Activated CD4-positive, CD25-positive, alpha-beta regulatory T cell treated with anti-CD3 and anti-CD28 coated beads, Interleukin-2, amount 50 U/mL, for 24 hours (primary cell): ENCODE measurements at regions not wholly inside any gene's neighbourhood (a gene's known extent, or its start where the extent isn't known, plus 50 kb on each side); places are given as distances from the start of the nearest gene placed in this dataset.
"Not testable (repeated sequence)": the region's sequence is repeated elsewhere in the genome, so short reads cannot be mapped to it uniquely, and the experiment has no call there.

Source experiments
- ATAC-seq, 2 donors: fragments of 150-1000 bp; cut with Tn5 transposase; one replicate each; pipeline ENCODE4 v1.10.0; 2021; ENCODE audit warnings: mild to moderate bottlenecking in 1 of 2, moderate library complexity in 1 of 2

DNA sequence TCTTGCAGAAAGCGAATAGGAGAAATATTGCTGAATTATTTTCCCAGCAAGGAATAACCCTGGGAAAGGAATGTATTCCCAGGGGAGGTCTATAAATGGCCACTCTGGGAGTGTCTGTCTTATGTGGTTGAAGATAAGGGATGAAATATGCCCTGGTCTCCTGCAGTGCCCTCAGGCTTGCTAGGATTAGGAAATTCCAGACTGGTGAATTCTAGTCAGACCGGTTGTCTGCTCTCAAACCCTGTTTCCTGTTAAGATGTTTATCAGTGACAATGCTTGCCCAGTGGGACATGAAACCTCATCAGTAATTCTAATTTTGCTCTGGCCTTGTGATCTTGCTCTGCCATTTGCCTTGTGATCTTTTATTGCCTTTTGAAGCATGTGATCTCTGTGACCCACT is 148.2 kb upstream of the CHODL start:
- ATAC-seq, result not testable (repeated sequence)

- ATAC-seq, result no peak
These were observed 154.8 kb upstream of the CHODL start for GRCh38 chr21:18089786-18090185.

GRCh38 chr21:18070392-18070791 is 174.2 kb upstream of the CHODL start:
- ATAC-seq, result no peak

GRCh38 chr21:18069875-18070274 is 174.8 kb upstream of the CHODL start:
- no peak for ATAC-seq

DNA sequence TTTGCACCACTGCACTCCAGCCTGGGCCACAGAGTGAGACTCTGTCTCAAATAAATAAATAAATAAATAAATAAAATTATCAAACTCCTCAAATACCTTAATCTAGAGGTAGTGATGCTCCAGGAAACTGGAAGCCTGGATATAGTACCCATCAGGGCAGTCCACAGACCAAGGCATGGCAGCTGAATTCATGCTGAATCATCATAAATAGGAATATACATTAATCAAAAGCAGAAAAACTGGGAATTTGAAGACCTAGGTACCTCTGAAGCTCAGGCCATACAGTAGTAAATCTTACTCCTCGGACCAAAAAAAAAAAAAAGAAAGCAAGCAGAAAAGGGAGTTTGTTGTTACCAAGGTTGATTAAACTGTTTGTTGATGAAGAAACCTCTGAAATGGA is 184.2 kb upstream of the CHODL start:
- no peak for ATAC-seq

DNA sequence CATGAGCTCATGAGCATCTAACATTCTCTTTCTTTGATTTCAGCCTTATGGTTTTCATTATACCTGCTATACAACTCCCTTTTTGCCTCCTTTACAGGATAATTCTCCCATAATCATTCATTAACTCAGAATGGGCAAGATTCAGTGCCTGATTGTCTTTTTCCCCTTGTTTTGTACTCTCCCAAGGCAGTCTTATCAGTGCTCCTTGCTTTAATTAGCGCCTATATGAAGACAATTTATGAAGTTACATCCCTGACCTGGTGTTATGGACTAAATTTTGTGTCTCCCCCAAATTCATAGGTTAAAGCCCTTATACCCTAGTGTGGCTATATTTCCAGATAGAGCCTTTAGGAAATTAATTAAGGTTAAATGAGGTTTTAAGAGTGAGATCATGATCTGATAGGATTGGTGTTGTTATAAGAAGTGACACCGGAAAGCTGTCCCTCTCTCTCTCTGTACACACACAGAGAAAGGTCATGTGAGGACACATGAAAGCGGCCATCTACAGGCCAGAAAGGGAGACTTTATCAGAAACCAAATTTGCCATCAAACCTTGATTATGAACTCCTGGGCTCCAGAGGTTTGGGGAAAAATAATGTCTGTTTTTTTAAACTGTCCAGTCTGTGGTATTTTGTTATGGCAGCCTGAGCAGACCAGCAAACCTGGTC is 185.8 kb upstream of the CHODL start:
- no peak for ATAC-seq

DNA sequence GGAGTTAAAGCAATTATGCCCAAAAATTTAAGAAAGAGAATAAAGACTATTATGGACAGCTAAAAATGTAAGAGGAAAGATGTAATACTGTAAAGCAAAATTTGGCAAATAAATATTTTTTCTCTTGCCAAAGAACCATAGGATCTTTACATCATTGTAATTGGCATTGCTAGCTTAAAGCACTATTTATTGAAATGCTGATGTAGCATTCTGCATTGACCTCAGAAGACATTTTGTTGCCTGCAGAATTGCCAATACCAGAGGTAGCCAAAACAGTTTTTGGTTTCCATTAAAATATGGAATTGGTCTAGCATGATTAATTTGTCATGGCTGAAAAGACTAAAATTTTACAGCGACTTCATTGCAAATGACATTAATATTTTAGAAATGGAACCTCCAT is 191.5 kb upstream of the CHODL start:
- no peak for ATAC-seq

- no peak for ATAC-seq
These were observed 195.2 kb upstream of the CHODL start for GRCh38 chr21:18049461-18049860.

GRCh38 chr21:18041012-18041411 is 203.6 kb upstream of the CHODL start:
- no peak for ATAC-seq

- peak; percentile 41 to 69 for ATAC-seq
These were observed 211.1 kb upstream of the C21orf91 start for GRCh38 chr21:18030248-18030647.

- no peak for ATAC-seq
These were observed 207.2 kb upstream of the C21orf91 start for GRCh38 chr21:18026359-18026758.

GRCh38 chr21:18023711-18024110 is 204.6 kb upstream of the C21orf91 start:
- ATAC-seq, result no peak

- ATAC-seq, result no peak
These were observed 204.0 kb upstream of the C21orf91 start for GRCh38 chr21:18023157-18023556.

DNA sequence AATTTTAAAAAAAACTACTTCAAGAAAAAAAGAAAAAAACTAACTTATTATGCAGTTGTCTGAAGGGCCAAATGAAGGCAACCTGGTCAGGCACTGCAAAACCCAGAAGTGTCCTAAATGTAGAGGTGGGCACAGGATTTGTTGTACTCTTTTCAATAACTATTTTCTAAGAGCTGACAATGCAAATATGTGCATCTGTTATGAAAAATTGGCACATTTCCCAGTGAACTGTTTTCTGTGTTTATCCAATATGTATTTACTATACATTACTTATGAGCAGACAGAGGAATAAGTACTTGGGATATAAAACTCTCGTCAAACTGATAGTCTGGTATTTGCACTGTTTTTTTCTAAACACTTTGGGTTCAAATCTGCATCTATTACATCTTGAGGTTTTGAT is 188.0 kb upstream of the C21orf91 start:
- ATAC-seq, result no peak

GRCh38 chr21:18006691-18007090 is 187.5 kb upstream of the C21orf91 start:
- no peak for ATAC-seq

- ATAC-seq, result no peak
These were observed 183.2 kb upstream of the C21orf91 start for GRCh38 chr21:18002393-18002792.

DNA sequence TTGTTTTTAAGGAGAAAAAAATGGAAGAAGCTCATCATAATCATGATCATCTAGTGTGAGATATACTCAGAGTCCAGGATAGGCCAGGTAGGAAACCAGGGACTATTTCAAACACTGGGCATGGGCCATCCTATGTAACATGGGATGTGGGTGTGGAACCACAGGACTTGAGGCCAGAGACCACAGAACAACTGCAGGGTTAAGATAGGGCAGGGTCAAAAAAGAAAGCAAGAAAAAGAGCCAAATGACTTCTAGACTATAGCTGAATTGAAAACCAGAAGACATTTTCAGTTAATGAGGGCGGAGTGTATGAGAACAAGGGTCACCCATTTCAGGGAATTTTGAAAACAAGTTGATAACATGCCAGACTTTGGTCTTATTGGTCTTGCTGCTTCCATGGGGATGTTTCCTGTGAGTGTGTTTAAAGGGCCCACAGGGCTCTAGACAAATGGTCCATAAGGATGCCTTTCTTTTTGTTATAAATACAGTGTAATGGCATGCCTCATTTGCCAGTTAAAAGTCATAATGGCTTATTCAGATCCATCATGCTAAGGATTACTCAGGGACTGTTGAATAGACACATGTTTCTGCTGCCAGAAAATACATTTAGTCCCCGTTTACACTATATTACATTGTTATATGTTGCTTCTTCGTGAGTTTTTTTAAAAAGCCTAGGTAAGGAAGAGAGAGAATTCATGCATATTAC is 182.0 kb upstream of the C21orf91 start:
- no peak for ATAC-seq

GRCh38 chr21:17998599-17998998 is 179.4 kb upstream of the C21orf91 start:
- not testable (repeated sequence) for ATAC-seq

DNA sequence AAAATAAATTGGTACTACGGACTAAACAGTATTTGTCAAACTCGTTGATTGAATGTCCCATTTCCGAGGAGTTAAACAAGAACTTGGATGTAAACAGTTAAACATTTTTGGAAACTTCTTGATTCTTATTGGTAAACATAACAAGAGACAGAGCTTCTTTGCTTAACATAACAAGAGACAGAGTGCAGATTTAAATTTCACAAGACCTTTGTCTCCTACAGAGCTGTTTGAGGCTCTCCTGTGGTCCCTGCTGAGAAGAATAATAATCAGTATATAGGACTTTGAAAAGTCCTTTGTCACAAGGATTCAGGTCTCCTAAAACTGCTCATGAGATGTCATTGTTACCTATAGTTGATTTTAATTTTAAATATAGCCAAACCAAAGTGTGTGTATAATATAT is 170.6 kb upstream of the C21orf91 start:
- no peak for ATAC-seq

DNA sequence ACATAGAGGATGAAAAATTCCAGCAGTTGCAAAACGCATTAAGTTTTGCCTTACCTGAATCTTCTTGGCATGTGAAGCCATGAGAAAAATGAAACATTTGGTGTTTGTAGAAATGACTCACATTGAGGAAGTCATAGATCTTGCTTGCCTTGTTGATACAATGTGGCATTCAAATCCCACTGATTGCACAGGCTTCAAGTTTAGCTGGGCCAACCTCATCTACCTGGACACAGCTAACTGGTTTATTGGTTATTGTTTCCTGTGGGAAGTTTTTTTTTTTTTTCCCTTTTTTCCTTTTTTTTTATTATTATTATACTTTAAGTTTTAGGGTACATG is 168.9 kb upstream of the C21orf91 start:
- ATAC-seq, result no peak

DNA sequence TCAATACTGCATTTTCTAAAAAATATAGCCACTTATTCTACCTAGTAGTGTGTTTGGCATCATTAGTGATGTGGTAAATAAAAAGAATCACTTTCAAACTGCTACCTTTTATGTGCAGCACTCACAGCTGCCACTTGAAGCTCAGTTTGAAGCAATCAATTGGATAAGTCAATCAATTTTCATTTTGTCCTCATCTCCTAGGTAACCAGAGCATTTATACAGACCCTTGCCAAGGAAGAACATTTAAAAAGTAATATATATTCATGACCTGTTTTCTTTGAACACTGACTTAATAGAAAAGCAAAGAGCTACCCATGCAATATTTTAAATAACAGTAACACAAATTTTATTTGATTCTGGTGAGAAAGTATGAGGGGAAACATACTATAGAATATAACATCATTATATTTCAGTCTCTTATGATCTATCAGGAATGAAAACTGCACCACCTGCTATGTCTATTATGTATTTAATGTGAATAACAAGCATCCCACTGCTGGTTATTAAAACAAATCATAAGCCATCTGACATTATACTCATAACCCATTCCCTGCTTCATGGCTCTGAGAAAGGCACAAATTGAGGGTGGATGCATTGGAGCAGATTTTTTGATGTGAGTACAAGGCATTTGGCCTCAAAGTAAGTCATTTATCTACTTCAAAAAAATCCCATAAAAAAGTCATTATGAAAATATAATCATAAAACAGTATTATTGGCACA is 168.4 kb upstream of the C21orf91 start:
- ATAC-seq, result no peak

- ATAC-seq, result no peak
These were observed 162.0 kb upstream of the C21orf91 start for GRCh38 chr21:17981060-17981740.

DNA sequence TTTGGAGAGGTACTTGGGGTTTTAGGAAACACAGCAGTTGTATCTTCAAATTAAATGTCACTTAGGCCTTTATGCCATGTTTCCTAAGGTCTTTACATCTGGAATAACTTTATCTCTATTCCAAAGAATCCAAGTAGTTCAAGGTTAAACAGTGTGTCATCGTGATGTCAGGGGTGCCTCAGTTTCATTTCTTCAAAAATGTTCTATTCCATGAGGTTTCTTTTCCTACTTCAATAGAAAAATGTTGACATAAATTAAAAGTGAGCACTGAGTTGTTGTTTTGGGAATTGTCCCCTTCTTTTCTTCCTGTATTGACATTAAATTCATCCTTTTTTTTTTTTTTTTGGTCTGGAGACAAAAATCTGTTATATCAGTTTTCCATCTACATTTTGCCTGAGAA is 160.6 kb upstream of the C21orf91 start:
- no peak for ATAC-seq

GRCh38 chr21:17978895-17979294 is 159.7 kb upstream of the C21orf91 start:
- no peak for ATAC-seq
